Bronchial epithelial cell (primary cell): ENCODE measurements at regions not wholly inside any gene's neighbourhood (a gene's known extent, or its start where the extent isn't known, plus 50 kb on each side); places are given as distances from the start of the nearest gene placed in this dataset.

Experiments used
- DNase-seq: peaks from one replicate; pipeline ENCODE4 v3.0.0-alpha.2; 2010; ENCODE audit warnings: low read depth
- FAIRE-seq: peaks from 2 replicates; lab custom pipeline; 2011; peaks lifted over from hg19 to GRCh38; lab: Jason Lieb, UNC
- H3K27me3 ChIP-seq: 2 replicates; pipeline ENCODE4 v1.5.1; 2011; ENCODE audit warnings: low read length; ENCODE audit not compliant: control insufficient read depth, insufficient read depth
- H3K36me3 ChIP-seq: 2 replicates; pipeline ENCODE4 v1.5.1; 2011; ENCODE audit warnings: low read length; ENCODE audit not compliant: control insufficient read depth, insufficient read depth
- H3K4me3 ChIP-seq: 2 replicates; pipeline ENCODE4 v1.5.1; 2011; ENCODE audit warnings: mild to moderate bottlenecking, low read depth, low read length, control low read depth
- CTCF ChIP-seq: IDR thresholded peaks from 2 replicates; pipeline ENCODE4 v1.5.1; 2011; ENCODE audit warnings: mild to moderate bottlenecking, moderate library complexity, low read length, control low read depth, inconsistent platforms; ENCODE audit not compliant: insufficient read depth, severe bottlenecking

- Histone ChIP-seq H3K36me3 (no peaks in the 10 kb centered on the region), H3K27me3 (no peaks in the 10 kb centered on the region), H3K4me3 (no peak overlapping the region)
- no peak for DNase-seq
- no peak for TF ChIP-seq CTCF
- no peak for FAIRE-seq
These were observed 97.0 kb upstream of the CD82 start for GRCh38 chr11:44468345-44468988.

GRCh38 chr11:44469412-44469811 is 96.1 kb upstream of the CD82 start:
- no peak for TF ChIP-seq CTCF
- FAIRE-seq = no peak
- Histone ChIP-seq H3K4me3 (no peak overlapping the region), H3K36me3 (no peaks in the 10 kb centered on the region), H3K27me3 (peaks cover 2% of the 10 kb centered on the region)
- DNase-seq = no peak

DNA sequence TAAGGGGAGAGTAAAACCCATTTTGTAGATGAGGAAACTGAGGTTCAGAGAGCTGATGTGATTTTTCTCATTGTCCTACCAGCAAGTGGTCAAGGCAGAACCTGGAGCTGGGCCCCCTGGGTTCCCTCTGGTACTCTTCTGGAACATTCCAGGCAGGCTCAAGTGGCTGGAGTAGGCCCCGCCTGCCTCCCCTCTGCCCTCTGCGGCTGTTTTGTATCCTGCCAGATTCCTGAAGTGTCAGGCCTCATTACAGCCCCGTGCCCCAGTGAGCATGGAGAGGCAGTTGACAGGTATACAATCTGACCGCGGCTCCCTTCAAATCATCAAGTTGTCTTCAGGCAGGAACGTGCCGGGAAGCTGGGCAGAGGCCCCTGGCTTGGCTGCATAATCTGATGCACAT is 94.6 kb upstream of the CD82 start:
- no peak for FAIRE-seq
- TF ChIP-seq CTCF = no peak
- peaks cover 4% of the 10 kb centered on the region for H3K27me3 ChIP-seq

GRCh38 chr11:44471603-44472002 is 93.9 kb upstream of the CD82 start:
- FAIRE-seq (no peak), DNase-seq (no peak)
- H3K4me3 ChIP-seq = no peak overlapping the region
- TF ChIP-seq CTCF = no peak
- no peaks in the 10 kb centered on the region for H3K36me3 ChIP-seq
- peaks cover 4% of the 10 kb centered on the region for H3K27me3 ChIP-seq

More for the DNA sequence above, 94.6 kb upstream of the CD82 start:
- no peak overlapping the region for H3K4me3 ChIP-seq
- DNase-seq = no peak
- no peaks in the 10 kb centered on the region for H3K36me3 ChIP-seq

GRCh38 chr11:44472916-44473315 is 92.5 kb upstream of the CD82 start:
- no peak for FAIRE-seq

More at GRCh38 chr11:44472916-44473315, 92.5 kb upstream of the CD82 start:
- TF ChIP-seq CTCF = no peak
- Histone ChIP-seq H3K27me3 (peaks cover 4% of the 10 kb centered on the region), H3K36me3 (no peaks in the 10 kb centered on the region), H3K4me3 (no peak overlapping the region)
- no peak for DNase-seq
